Fibroblast of lung (primary cell): ENCODE measurements at regions not wholly inside any gene's neighbourhood (a gene's known extent, or its start where the extent isn't known, plus 50 kb on each side); places are given as distances from the start of the nearest gene placed in this dataset.

Experiments
- CTCF ChIP-seq, 2 donors: IDR thresholded peaks in 1 of 2; conservative IDR thresholded peaks in 1 of 2; 1 replicate in 1 of 2; 2 replicates in 1 of 2; pipeline ENCODE4 v1.5.1; 2011 to 2012; ENCODE audit warnings: low read length in 2 of 2, control low read depth in 1 of 2, inconsistent platforms in 1 of 2, low read depth in 1 of 2, mild to moderate bottlenecking in 1 of 2
- EZH2 ChIP-seq: IDR thresholded peaks from 2 replicates; pipeline ENCODE4 v1.5.1; 2012; ENCODE audit warnings: low read length, control low read depth, mild to moderate bottlenecking; ENCODE audit errors: missing control alignments

- TF ChIP-seq CTCF (conservative IDR thresholded peaks at IDR 0.05 in 1 of 2, IDR thresholded peaks at IDR 0.05 in 1 of 2; ENCODE audit: low read depth in 1 of 2, low read length in 2 of 2) (no peak), EZH2 (no peak)
Observed at GRCh38 chr22:27352426-27352825, 449.1 kb downstream of the MN1 start.
